Erythroblast (primary cell): ENCODE measurements at regions not wholly inside any gene's neighbourhood (a gene's known extent, or its start where the extent isn't known, plus 50 kb on each side); places are given as distances from the start of the nearest gene placed in this dataset.

Experiments used
- DNase-seq, 2 experiments: peaks; one replicate each; lab custom pipeline; 2025; lab: John Stamatoyannopoulos, UW
- GATA1 ChIP-seq: IDR thresholded peaks from 2 replicates; pipeline ENCODE4 v1.6.1; 2011; ENCODE audit warnings: low read depth, mild to moderate bottlenecking, control low read depth, low read length, moderate library complexity
- POLR2A ChIP-seq: IDR thresholded peaks from 2 replicates; pipeline ENCODE4 v1.6.1; 2011; ENCODE audit warnings: mild to moderate bottlenecking, low read length

DNA sequence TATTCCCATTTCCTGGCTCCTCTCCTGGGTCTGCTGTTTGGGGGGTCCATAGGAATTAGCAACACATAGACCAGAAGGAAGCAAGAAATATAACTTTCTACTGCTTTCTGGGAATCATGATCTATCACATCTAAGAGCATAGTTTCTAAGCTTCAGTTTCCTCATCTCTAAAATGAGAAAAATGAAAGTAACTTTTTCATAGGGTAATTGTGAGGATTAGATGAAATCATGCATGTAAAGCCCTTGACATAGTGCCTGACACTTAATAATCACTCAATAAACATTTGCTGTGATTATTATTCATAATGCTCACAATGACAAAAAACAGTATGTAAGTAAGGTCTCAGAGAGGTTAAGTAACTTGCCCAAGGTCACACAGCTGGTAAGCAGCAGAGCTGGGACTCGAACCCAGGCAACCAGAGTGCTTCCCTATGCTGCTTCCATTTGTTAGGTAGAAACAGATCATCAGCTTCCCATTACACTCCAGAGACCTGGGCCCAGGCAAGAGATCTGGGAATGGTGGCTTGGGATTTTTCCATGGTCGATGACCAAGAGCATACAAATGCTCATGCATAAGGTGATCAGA lies 86.6 kb upstream of the MAFB start:
- no peak for DNase-seq
- TF ChIP-seq POLR2A (no peak), GATA1 (no peak)

DNA sequence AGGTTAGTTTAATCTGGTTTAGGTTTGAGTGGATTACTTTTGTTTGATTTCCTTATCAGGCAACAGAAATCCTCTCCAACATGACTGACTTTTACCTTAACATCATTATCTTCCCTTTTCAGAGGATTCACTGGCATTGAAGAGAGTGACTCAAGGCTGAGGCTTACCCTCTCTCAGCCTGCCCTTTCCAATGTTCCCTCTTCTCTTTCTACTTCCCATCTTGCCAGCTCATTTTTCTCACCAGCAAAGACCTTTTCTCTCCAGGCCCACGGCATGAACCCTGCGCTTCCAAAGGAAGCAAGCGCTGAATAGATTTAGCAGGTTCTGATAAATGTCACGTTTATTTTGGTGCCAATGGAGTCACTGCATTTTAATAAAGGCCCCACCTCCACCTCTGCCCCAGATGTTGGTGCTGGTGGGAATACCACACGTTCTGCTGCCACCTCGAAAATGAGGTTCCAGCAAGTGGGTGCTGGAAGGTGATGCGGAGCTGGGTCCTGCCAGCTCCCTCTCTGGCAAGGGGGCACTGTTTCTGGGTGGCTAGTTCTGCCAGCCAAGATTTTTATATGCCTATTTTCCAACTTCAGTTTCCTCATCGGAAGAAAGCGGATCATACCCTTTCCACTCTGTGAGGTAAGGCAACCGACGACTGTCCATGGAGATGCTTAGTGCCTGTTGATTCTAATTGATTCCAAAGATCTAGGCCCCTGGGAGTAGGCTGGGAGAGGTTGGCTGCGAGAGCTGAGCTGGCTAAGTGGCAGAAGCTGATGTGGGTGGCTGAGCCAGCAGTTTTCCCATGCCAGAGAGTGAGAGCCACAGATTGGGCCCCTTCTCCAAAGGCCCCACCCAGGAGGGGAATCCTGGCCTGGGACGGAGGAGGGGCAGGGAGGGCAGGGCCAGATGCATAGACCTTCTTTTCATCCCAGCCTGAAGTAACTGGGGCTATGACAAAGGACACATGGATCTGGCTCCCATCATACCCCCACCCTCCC lies 87.7 kb upstream of the MAFB start:
- DNase-seq = no peak
- TF ChIP-seq GATA1 = no peak
- no peak for TF ChIP-seq POLR2A

GRCh38 chr20:40777653-40778052 lies 88.6 kb upstream of the MAFB start:
- TF ChIP-seq GATA1 (no peak), POLR2A (no peak)
- DNase-seq = no peak

GRCh38 chr20:40778894-40779496 lies 90.0 kb upstream of the MAFB start:
- TF ChIP-seq GATA1 = no peak
- TF ChIP-seq POLR2A = no peak

DNA sequence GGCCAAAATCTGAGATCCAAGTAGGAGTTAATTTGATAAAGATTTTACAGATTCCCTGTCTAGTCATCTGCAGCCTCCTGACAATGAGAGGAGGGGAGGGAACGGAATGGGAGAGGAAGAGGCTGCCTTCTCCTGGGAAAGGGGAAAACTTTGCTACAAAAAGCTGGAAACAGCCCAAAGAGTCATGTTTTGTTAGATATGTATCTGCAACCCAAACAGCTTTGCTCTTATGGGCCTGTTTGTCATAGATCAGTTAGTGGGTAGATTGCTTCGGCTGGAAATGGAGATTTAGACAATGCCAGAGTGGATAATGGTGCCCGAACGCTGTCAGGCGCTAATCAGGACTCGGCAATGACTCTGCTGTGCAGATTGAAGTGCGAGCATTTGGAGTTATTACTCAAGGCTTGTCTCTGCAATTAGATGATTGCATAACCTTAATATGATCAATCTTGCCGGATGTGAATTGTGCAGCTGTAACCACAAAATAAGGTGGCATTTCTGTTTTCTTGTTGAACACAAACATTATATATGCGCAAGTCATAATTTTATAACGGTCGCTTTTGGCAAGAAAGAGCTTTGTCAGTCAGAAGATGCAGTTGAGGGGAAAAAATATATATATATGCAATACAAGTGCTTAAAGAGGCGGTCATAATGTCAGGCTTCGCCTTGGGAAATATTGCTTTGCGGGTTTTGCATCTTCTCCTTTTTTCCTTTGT lies 92.4 kb upstream of the MAFB start:
- TF ChIP-seq POLR2A (no peak), GATA1 (no peak)
- DNase-seq = no peak

More at GRCh38 chr20:40778894-40779496, 90.0 kb upstream of the MAFB start:
- no peak for DNase-seq

GRCh38 chr20:40782043-40782368 lies 93.0 kb upstream of the MAFB start:
- TF ChIP-seq POLR2A = no peak
- no peak for TF ChIP-seq GATA1
- DNase-seq = no peak

DNA sequence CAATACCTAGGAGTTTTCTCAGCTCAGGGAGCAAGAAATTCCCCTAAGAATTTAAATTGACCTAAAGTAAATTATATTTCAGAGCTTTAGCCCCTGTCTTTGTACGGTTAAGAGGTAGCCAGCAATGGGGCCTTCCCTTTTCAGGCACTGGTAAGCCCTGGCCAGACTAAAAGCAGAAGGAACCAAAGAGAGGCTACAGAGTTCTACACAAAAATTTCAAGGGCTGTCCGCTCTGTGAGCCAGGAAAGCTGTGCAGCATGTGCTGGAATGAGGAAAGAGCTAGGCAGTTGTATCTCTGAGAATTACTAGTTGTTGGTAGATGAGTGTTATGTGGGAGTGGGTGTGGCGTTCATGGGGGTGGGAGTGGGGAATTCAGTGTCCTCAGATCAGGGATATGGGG lies 96.3 kb upstream of the MAFB start:
- no peak for DNase-seq
- TF ChIP-seq POLR2A (no peak), GATA1 (no peak)

GRCh38 chr20:40786336-40786735 lies 97.3 kb upstream of the MAFB start:
- TF ChIP-seq GATA1 = no peak
- DNase-seq = no peak

DNA sequence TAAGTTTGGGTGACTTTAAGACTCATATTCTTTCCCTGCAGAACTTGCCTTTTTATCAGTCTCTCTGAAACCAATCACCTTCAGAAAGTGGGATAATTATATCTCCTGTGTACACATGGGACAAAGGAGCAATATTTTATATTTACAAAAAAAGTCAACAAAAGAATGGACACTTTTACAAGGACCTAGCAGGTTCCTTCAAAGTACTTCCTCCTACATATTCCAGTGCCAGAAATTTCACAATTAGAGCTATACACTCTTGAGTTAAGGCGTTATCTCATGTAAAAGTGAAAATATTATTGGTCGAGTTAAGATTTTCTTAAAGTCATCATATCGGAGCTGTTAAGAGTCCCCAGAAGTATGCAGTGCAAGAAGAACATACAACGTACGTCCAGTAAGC lies 98.9 kb upstream of the MAFB start:
- no peak for TF ChIP-seq GATA1
- TF ChIP-seq POLR2A = no peak
- DNase-seq = no peak

- no peak for TF ChIP-seq GATA1
- no peak for TF ChIP-seq POLR2A
- no peak for DNase-seq
Observed at GRCh38 chr20:40797425-40797824, 108.4 kb upstream of the MAFB start.

DNA sequence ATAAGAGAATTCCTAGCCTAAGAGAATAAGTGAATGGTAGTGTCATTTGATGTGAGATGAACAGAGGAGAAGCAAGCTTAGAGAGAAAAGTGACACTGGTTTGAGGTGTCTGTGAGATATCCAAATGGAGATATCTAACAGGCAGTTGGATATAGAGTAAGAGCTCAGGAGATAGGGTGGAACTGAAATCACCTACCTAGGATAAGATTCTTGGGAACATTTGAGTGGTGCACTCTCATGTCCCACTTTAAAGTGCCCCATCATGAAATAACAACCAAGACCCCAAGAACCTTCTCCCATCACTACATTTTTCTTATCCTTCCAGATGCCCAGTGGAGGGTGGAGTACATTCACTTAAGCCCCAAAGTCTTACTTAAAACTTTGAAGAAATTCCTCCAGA lies 109.0 kb upstream of the MAFB start:
- DNase-seq = no peak
- TF ChIP-seq GATA1 (no peak), POLR2A (no peak)

- no peak for DNase-seq
- no peak for TF ChIP-seq POLR2A
- no peak for TF ChIP-seq GATA1
Observed at GRCh38 chr20:40802886-40803285, 113.8 kb upstream of the MAFB start.

DNA sequence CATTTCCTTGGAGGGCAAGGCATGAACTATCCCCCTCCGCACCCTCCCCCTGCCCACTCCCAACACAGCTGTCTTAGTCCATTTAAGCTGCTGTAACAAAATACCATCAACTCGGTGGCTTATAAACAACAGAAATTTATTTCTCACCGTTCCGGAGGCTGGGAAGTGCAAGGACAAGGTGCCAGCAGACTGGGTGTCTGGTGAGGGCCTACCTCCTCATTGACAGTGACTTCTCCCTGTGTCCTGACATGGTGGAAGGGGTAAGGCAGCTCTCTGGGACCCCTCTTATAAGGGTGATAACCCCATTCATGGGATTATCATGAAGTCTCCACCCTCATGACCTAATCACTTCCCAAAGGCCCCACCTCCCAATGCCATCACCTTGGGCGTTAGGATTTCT lies 114.3 kb upstream of the MAFB start:
- no peak for TF ChIP-seq POLR2A
- no peak for TF ChIP-seq GATA1
- DNase-seq = no peak

DNA sequence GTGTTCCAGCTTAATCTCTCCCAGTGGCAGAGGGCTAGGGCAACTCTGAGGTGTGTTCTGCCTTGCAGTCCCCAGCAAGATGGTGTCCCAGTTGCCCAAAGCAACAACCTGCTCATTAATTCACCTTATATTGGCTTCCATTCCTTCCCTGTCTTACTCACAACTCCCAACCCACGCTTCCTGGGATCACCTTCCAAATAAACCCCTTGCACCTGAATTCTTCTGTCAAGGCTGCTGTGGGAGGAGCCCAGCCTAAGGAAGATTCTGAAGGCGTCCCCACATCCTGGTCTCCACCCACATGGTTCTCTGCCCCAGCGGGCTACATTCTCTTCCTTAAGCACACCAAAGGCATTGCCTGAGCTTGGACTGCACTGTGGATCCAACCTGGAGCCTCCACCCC lies 116.6 kb upstream of the MAFB start:
- TF ChIP-seq POLR2A (no peak), GATA1 (no peak)
- no peak for DNase-seq
